Gastroesophageal sphincter (tissue), 4 donors: ENCODE measurements at regions not wholly inside any gene's neighbourhood (a gene's known extent, or its start where the extent isn't known, plus 50 kb on each side); places are given as distances from the start of the nearest gene placed in this dataset.

ENCODE experiments used
- ATAC-seq: fragments of 150-250 bp; one replicate; pipeline ENCODE4 v1.9.1; 2016; ENCODE audit warnings: mild to moderate bottlenecking, moderate library complexity
- H3K27ac ChIP-seq, 4 donors: fragments of 200-600 bp; sonication (generic) in 3 of 4; 1 replicate in 3 of 4; 2 replicates in 1 of 4; pipeline ENCODE4 v1.5.1; 2016 to 2019
- H3K27me3 ChIP-seq: fragments of 200-600 bp; sonication (generic); one replicate; pipeline ENCODE4 v1.5.1; 2019
- H3K36me3 ChIP-seq, 2 donors: fragments of 200-600 bp; sonication (generic); one replicate each; pipeline ENCODE4 v1.5.1; 2019; ENCODE audit warnings: control low read depth in 1 of 2
- H3K4me1 ChIP-seq, 3 donors: fragments of 200-600 bp; sonication (generic); 1 replicate in 2 of 3; 2 replicates in 1 of 3; pipeline ENCODE4 v1.5.1; 2016 to 2019; ENCODE audit warnings: control low read depth in 2 of 3
- H3K4me3 ChIP-seq, 2 donors: fragments of 200-600 bp; sonication (generic); one replicate each; pipeline ENCODE4 v1.5.1; 2019; ENCODE audit warnings: mild to moderate bottlenecking in 1 of 2, moderate library complexity in 1 of 2
- H3K9me3 ChIP-seq, 3 donors: fragments of 200-600 bp; sonication (generic); one replicate each; pipeline ENCODE4 v1.5.1; 2017 to 2019; ENCODE audit warnings: control low read depth in 2 of 3
- CTCF ChIP-seq, 4 experiments: fragments of 200-600 bp in 2 of 4; fragments of 450-650 bp in 2 of 4; sonication (generic) in 1 of 4; IDR thresholded peaks; one replicate each; pipeline ENCODE4 v1.5.1; 2017 to 2019; ENCODE audit warnings: antibody characterized with exemption in 4 of 4, mild to moderate bottlenecking in 2 of 4, moderate library complexity in 2 of 4
- EP300 ChIP-seq: sonication (generic); formaldehyde crosslinking; IDR thresholded peaks from one replicate; pipeline ENCODE4 v1.6.1; 2017; ENCODE audit warnings: antibody characterized with exemption, mild to moderate bottlenecking
- POLR2A ChIP-seq, 2 donors: fragments of 450-650 bp; IDR thresholded peaks; one replicate each; pipeline ENCODE4 v1.6.1; 2017; ENCODE audit warnings: antibody characterized with exemption in 2 of 2, mild to moderate bottlenecking in 2 of 2, moderate library complexity in 1 of 2
- POLR2AphosphoS5 ChIP-seq: sonication (generic); formaldehyde crosslinking; IDR thresholded peaks from one replicate; pipeline ENCODE4 v1.6.1; 2017; ENCODE audit warnings: antibody characterized with exemption
- WGBS, 2 donors: methylation state at CpG; one replicate each; pipeline ENCODE4 v1.1.5; 2018; ENCODE audit warnings: low coverage in 1 of 2; 5-methylcytosine and 5-hydroxymethylcytosine counted together

GRCh38 chr4:133711817-133712216 lies 489.8 kb downstream of the PABPC4L start:
- TF ChIP-seq CTCF (IDR thresholded peaks at IDR 0.05) = no peak
- Histone ChIP-seq H3K36me3 (no peaks in the 10 kb centered on the region), H3K27ac (no peak overlapping the region), H3K4me3 (no peak overlapping the region), H3K4me1 (no peaks in the 10 kb centered on the region), H3K9me3 (no peaks in the 10 kb centered on the region), H3K27me3 (no peaks in the 10 kb centered on the region)
- no peak for ATAC-seq
- WGBS, 2 donors = 72 to 92% methylated on average over 6 of the region's 6 CpGs

- no peaks in the 10 kb centered on the region for H3K9me3 ChIP-seq
- H3K27me3 ChIP-seq = no peaks in the 10 kb centered on the region
- H3K27ac ChIP-seq = no peak overlapping the region
- no peaks in the 10 kb centered on the region for H3K4me1 ChIP-seq
- WGBS, 2 donors = 63 to 80% methylated on average over 2 of the region's 2 CpGs
- no peak for TF ChIP-seq POLR2A (IDR thresholded peaks at IDR 0.05)
- no peak for TF ChIP-seq CTCF (IDR thresholded peaks at IDR 0.05)
- no peak for TF ChIP-seq POLR2AphosphoS5
- TF ChIP-seq EP300 = no peak
- no peak overlapping the region for H3K4me3 ChIP-seq
- ATAC-seq = no peak
- no peaks in the 10 kb centered on the region for H3K36me3 ChIP-seq
These were observed 507.2 kb downstream of the PABPC4L start for GRCh38 chr4:133694416-133694815.

GRCh38 chr4:133683967-133684366 lies 517.6 kb downstream of the PABPC4L start:
- Histone ChIP-seq H3K9me3 (no peaks in the 10 kb centered on the region), H3K4me1 (no peaks in the 10 kb centered on the region), H3K36me3 (no peaks in the 10 kb centered on the region), H3K27ac (no peak overlapping the region), H3K4me3 (no peak overlapping the region), H3K27me3 (no peaks in the 10 kb centered on the region)
- TF ChIP-seq POLR2A (IDR thresholded peaks at IDR 0.05) (no peak), EP300 (no peak), POLR2AphosphoS5 (no peak), CTCF (IDR thresholded peaks at IDR 0.05) (no peak)
- 82 to 100% methylated on average over 2 to 3 of the region's 6 CpGs for WGBS, 2 donors
- no peak for ATAC-seq

- Histone ChIP-seq H3K27me3 (no peaks in the 10 kb centered on the region), H3K36me3 (no peaks in the 10 kb centered on the region), H3K4me1 (no peaks in the 10 kb centered on the region), H3K27ac (no peak overlapping the region), H3K9me3 (no peaks in the 10 kb centered on the region), H3K4me3 (no peak overlapping the region)
- no peak for ATAC-seq
- whole genome bisulfite sequencing, 2 donors = 63% methylated on average over 4 to 6 of the region's 6 CpGs
- TF ChIP-seq CTCF (IDR thresholded peaks at IDR 0.05) = no peak
- no peak for TF ChIP-seq POLR2AphosphoS5
These were observed 519.2 kb downstream of the PCDH10 start for GRCh38 chr4:133668061-133668851.

- ATAC-seq = no peak
- H3K4me3 ChIP-seq = no peak overlapping the region
- H3K27me3 ChIP-seq = no peaks in the 10 kb centered on the region
- H3K9me3 ChIP-seq = no peaks in the 10 kb centered on the region
- H3K27ac ChIP-seq = no peak overlapping the region
- H3K36me3 ChIP-seq = no peaks in the 10 kb centered on the region
- TF ChIP-seq CTCF (IDR thresholded peaks at IDR 0.05) = no peak
- 62 to 91% methylated on average over 2 of the region's 2 CpGs for whole genome bisulfite sequencing, 2 donors
- no peaks in the 10 kb centered on the region for H3K4me1 ChIP-seq
These were observed 498.1 kb downstream of the PCDH10 start for GRCh38 chr4:133647206-133647605.
